SK-N-SH (cell line): ENCODE measurements at regions not wholly inside any gene's neighbourhood (a gene's known extent, or its start where the extent isn't known, plus 50 kb on each side); places are given as distances from the start of the nearest gene placed in this dataset.

ENCODE experiments used
- CTCF ChIA-PET: fragments of 300-600, 350-600 bp; formaldehyde crosslinking; extraction: SDS; loops from one replicate; lab custom pipeline; 2021; lab: Yijun Ruan, JAX
- POLR2A ChIA-PET: fragments of 350-600 bp; sonication (Branson Sonifier 250); formaldehyde crosslinking; extraction: SDS; loops from one replicate; lab custom pipeline; 2020; ENCODE audit warnings: antibody characterized with exemption, inconsistent platforms; lab: Yijun Ruan, JAX
- DNase-seq: peaks from one replicate; pipeline ENCODE4 v3.0.0; 2012
- H2AFZ ChIP-seq: fragments of 200-600 bp; sonication (generic); 2 replicates; pipeline ENCODE4 v1.8.1; 2016; ENCODE audit warnings: antibody characterized with exemption, mild to moderate bottlenecking, low read depth
- H3F3A ChIP-seq: fragments of 200-600 bp; sonication (generic); replicated peaks from 2 replicates; pipeline ENCODE3; 2016; ENCODE audit warnings: antibody characterized with exemption, mild to moderate bottlenecking; ENCODE audit not compliant: insufficient read depth
- H3K27ac ChIP-seq, 2 experiments: fragments of 200-500 bp in 1 of 2; fragments of 200-600 bp in 1 of 2; sonication (Bioruptor generic) in 1 of 2; sonication (generic), shearing (Covaris generic) in 1 of 2; 2 replicates each; pipeline versions ENCODE4 v1.5.1 to v1.6.1; 2014 to 2016; ENCODE audit warnings: low read depth in 2 of 2, inconsistent platforms in 1 of 2, low read length in 1 of 2, mild to moderate bottlenecking in 1 of 2, mixed read lengths in 1 of 2
- H3K27me3 ChIP-seq: fragments of 200-600 bp; sonication (generic), shearing (Covaris generic); 2 replicates; pipeline ENCODE4 v1.6.1; 2016; ENCODE audit warnings: mixed run types; ENCODE audit not compliant: insufficient read depth
- H3K36me3 ChIP-seq, 2 experiments: fragments of 200-500 bp in 1 of 2; fragments of 200-600 bp in 1 of 2; sonication (Bioruptor generic) in 1 of 2; sonication (generic) in 1 of 2; replicated peaks in 1 of 2; 2 replicates each; pipeline versions ENCODE3 to v1.5.1; 2014 to 2016; ENCODE audit warnings: low read length in 1 of 2, mild to moderate bottlenecking in 1 of 2; ENCODE audit not compliant: insufficient read depth in 2 of 2, control insufficient read depth in 1 of 2
- H3K4me1 ChIP-seq, 2 experiments: fragments of 200-500 bp in 1 of 2; fragments of 200-600 bp in 1 of 2; sonication (Bioruptor generic) in 1 of 2; sonication (generic), shearing (Covaris generic) in 1 of 2; 2 replicates each; pipeline versions ENCODE4 v1.5.1 to v1.6.1; 2014 to 2016; ENCODE audit warnings: low read depth in 1 of 2, low read length in 1 of 2, mixed run types in 1 of 2; ENCODE audit not compliant: insufficient read depth in 2 of 2, control insufficient read depth in 1 of 2
- H3K4me2 ChIP-seq: fragments of 200-600 bp; sonication (generic), shearing (Covaris generic); 2 replicates; pipeline ENCODE4 v1.6.1; 2017; ENCODE audit warnings: mixed run types
- H3K4me3 ChIP-seq, 2 experiments: fragments of 200-500 bp in 1 of 2; fragments of 200-600 bp in 1 of 2; sonication (Bioruptor generic) in 1 of 2; sonication (generic), shearing (Covaris generic) in 1 of 2; 2 replicates each; pipeline versions ENCODE4 v1.5.1 to v1.8.1; 2014 to 2016; ENCODE audit warnings: low read depth in 2 of 2, inconsistent platforms in 1 of 2, low read length in 1 of 2, mild to moderate bottlenecking in 1 of 2, mixed read lengths in 1 of 2, moderate library complexity in 1 of 2
- H3K79me2 ChIP-seq: fragments of 200-600 bp; sonication (generic); 2 replicates; pipeline ENCODE4 v1.8.1; 2017; ENCODE audit warnings: mild to moderate bottlenecking; ENCODE audit not compliant: insufficient read depth
- H3K9ac ChIP-seq: fragments of 200-600 bp; sonication (generic); 2 replicates; pipeline ENCODE4 v1.6.1; 2017; ENCODE audit warnings: mixed run types
- H3K9me2 ChIP-seq: fragments of 200-600 bp; sonication (generic); 2 replicates; pipeline ENCODE4 v1.6.1; 2017; ENCODE audit warnings: mixed run types
- H3K9me3 ChIP-seq: fragments of 200-600 bp; sonication (generic); 2 replicates; pipeline ENCODE4 v1.6.1; 2017; ENCODE audit warnings: mixed run types, mild to moderate bottlenecking, moderate library complexity
- H4K20me1 ChIP-seq: fragments of 200-600 bp; sonication (generic); 2 replicates; pipeline ENCODE4 v1.6.1; 2017; ENCODE audit warnings: mild to moderate bottlenecking, mixed run types; ENCODE audit not compliant: insufficient read depth
- EZH2phosphoT487 ChIP-seq: fragments of 200-600 bp; sonication (generic); IDR thresholded peaks from 2 replicates; pipeline ENCODE4 v1.6.1; 2017; ENCODE audit warnings: low read depth, mixed run types, mild to moderate bottlenecking, antibody characterized with exemption, moderate library complexity, borderline replicate concordance
- FOSL2 ChIP-seq: IDR thresholded peaks from 2 replicates; pipeline ENCODE4 v1.4.0; 2012; ENCODE audit warnings: low read depth, mild to moderate bottlenecking, moderate library complexity, borderline replicate concordance
- GABPA ChIP-seq: IDR thresholded peaks from 2 replicates; pipeline ENCODE4 v1.4.0; 2012; ENCODE audit warnings: low read depth, mild to moderate bottlenecking
- GATA2 ChIP-seq: sonication (generic); formaldehyde crosslinking; IDR thresholded peaks from 2 replicates; pipeline ENCODE4 v1.5.0; 2020; ENCODE audit warnings: mild to moderate bottlenecking, missing genetic modification reagents
- NFIC ChIP-seq: IDR thresholded peaks from 2 replicates; pipeline ENCODE4 v1.4.0; 2012; ENCODE audit warnings: borderline replicate concordance
- RXRA ChIP-seq: IDR thresholded peaks from 2 replicates; pipeline ENCODE4 v1.4.0; 2012; ENCODE audit warnings: low read depth, mild to moderate bottlenecking, borderline replicate concordance
- SIN3A ChIP-seq: IDR thresholded peaks from 2 replicates; pipeline ENCODE4 v1.6.1; 2012; ENCODE audit warnings: low read depth, mild to moderate bottlenecking, low read length, moderate library complexity, borderline replicate concordance
- SMC3 ChIP-seq: IDR thresholded peaks from 2 replicates; pipeline ENCODE4 v1.6.1; 2012; ENCODE audit warnings: low read depth, low read length, improper control_type of control experiment
- TAF1 ChIP-seq: IDR thresholded peaks from 2 replicates; pipeline ENCODE4 v1.6.1; 2012; ENCODE audit warnings: low read depth, mild to moderate bottlenecking, low read length, moderate library complexity, borderline replicate concordance
- TCF12 ChIP-seq: IDR thresholded peaks from 2 replicates; pipeline ENCODE4 v1.4.0; 2012
- USF2 ChIP-seq: fragments of 150-350 bp; IDR thresholded peaks from 2 replicates; pipeline ENCODE4 v1.6.1; 2017; ENCODE audit warnings: antibody characterized with exemption, low read length, low read depth, borderline replicate concordance
- ZBTB33 ChIP-seq: IDR thresholded peaks from 2 replicates; pipeline ENCODE4 v1.4.0; 2012; ENCODE audit warnings: low read depth, borderline replicate concordance
- WGBS: methylation state at CpG from one replicate; pipeline ENCODE4 v1.1.6; 2017; ENCODE audit warnings: low lambda C conversion rate; 5-methylcytosine and 5-hydroxymethylcytosine counted together

GRCh38 chr15:36252146-36252711 lies 327.2 kb upstream of the CDIN1 start:
- WGBS: 92% methylated on average over 10 of the region's 10 CpGs
- Histone ChIP-seq H3K9me2 (no peaks in the 10 kb centered on the region), H4K20me1 (no peaks in the 10 kb centered on the region), H3K4me2 (no peak overlapping the region), H3K36me3 (no peaks in the 10 kb centered on the region), H3K27ac (no peak overlapping the region), H2AFZ (no peak overlapping the region), H3K9ac (no peak overlapping the region), H3K27me3 (no peaks in the 10 kb centered on the region), H3K4me3 (no peak overlapping the region), H3K79me2 (no peaks in the 10 kb centered on the region), H3F3A (no peaks in the 10 kb centered on the region), H3K4me1 (peaks cover 0 to 3% of the 10 kb centered on the region in 2 experiments; a peak in 1 of 4 replicates), H3K9me3 (0 out of 2 replicates have a peak, but pooled peaks cover 4% of the 10 kb centered on the region)
- TF ChIP-seq GATA2: no peak
- TF ChIP-seq GABPA: no peak
- no peak for TF ChIP-seq EZH2phosphoT487
- no peak for TF ChIP-seq NFIC
- no peak for TF ChIP-seq USF2
- no peak for TF ChIP-seq FOSL2
- no peak for TF ChIP-seq SIN3A
- no peak for TF ChIP-seq TCF12
- TF ChIP-seq TAF1: no peak
- no peak for TF ChIP-seq RXRA
- POLR2A ChIA-PET: no interaction called here
- DNase-seq: no peak
- CTCF ChIA-PET: interaction anchor here (0.7 kb wide), 1 partner anchor 563 kb away, joined by 3 read pairs; no protein-coding TSS in a partner anchor

GRCh38 chr15:36254426-36254825 lies 325.0 kb upstream of the CDIN1 start:
- Histone ChIP-seq H3K9me2 (no peaks in the 10 kb centered on the region), H3K9me3 (0 out of 2 replicates have a peak, but pooled peaks cover 4% of the 10 kb centered on the region), H3K4me1 (peaks cover 0 to 3% of the 10 kb centered on the region in 2 experiments; a peak in 1 of 4 replicates), H3F3A (no peaks in the 10 kb centered on the region), H3K9ac (no peak overlapping the region), H2AFZ (no peak overlapping the region), H3K4me2 (no peak overlapping the region), H3K27me3 (no peaks in the 10 kb centered on the region), H4K20me1 (no peaks in the 10 kb centered on the region), H3K36me3 (no peaks in the 10 kb centered on the region), H3K4me3 (no peak overlapping the region), H3K79me2 (no peaks in the 10 kb centered on the region), H3K27ac (no peak overlapping the region)
- TF ChIP-seq SIN3A (no peak), SMC3 (no peak), ZBTB33 (no peak)
- no peak for DNase-seq
- POLR2A ChIA-PET: no interaction called here
- CTCF ChIA-PET: interaction anchor here (0.6 kb wide), 1 partner anchor 1260 kb away, joined by 3 read pairs; no protein-coding TSS in a partner anchor
